Activated CD8-positive, alpha-beta T cell treated with anti-CD3 and anti-CD28 coated beads for 36 hours (primary cell): ENCODE measurements at regions not wholly inside any gene's neighbourhood (a gene's known extent, or its start where the extent isn't known, plus 50 kb on each side); places are given as distances from the start of the nearest gene placed in this dataset.

Source experiments
- ATAC-seq: fragments of 200-7000 bp; cut with Tn5 transposase; one replicate; pipeline ENCODE4 v1.10.0; 2021; ENCODE audit warnings: mild to moderate bottlenecking, moderate library complexity
- CTCF ChIA-PET: fragments of 350-600 bp; sonication (Branson Sonifier 250); formaldehyde crosslinking; loops from one replicate; lab custom pipeline; 2021; ENCODE audit warnings: antibody characterized with exemption; lab: Charles Lee
- POLR2A ChIA-PET: fragments of 350-600 bp; sonication (Branson Sonifier 250); formaldehyde crosslinking; loops from one replicate; lab custom pipeline; 2021; ENCODE audit warnings: antibody characterized with exemption; lab: Charles Lee
- DNase-seq: peaks from one replicate; pipeline ENCODE4 v3.0.0-alpha.2; 2020
- H3K27ac Mint-ChIP-seq: one replicate; pipeline ENCODE4 v1.8.0; 2021; ENCODE audit warnings: mild to moderate bottlenecking, mixed read lengths
- H3K27me3 Mint-ChIP-seq: one replicate; pipeline ENCODE4 v1.8.0; 2021; ENCODE audit warnings: mixed read lengths
- H3K36me3 Mint-ChIP-seq: one replicate; pipeline ENCODE4 v1.8.0; 2021; ENCODE audit warnings: low read depth, mixed read lengths
- H3K4me1 Mint-ChIP-seq: one replicate; pipeline ENCODE4 v1.8.0; 2021; ENCODE audit warnings: low read depth, mixed read lengths
- H3K4me3 Mint-ChIP-seq: one replicate; pipeline ENCODE4 v1.8.0; 2021; ENCODE audit warnings: mild to moderate bottlenecking, moderate library complexity, mixed read lengths
- H3K9me3 Mint-ChIP-seq: one replicate; pipeline ENCODE4 v1.8.0; 2021; ENCODE audit warnings: mixed read lengths
- CTCF ChIP-seq: fragments of 200-600 bp; IDR thresholded peaks from one replicate; pipeline ENCODE4 v1.8.0; 2022; ENCODE audit warnings: antibody characterized with exemption, mild to moderate bottlenecking
- intact Hi-C: fragments of 100-400 bp; cut with micrococcal nuclease; formaldehyde crosslinking; loops from one replicate; pipeline ENCODE4 v1.10.0; 2022

- ChIA-PET CTCF (no interaction called here), POLR2A (no interaction called here)
- Mint-ChIP-seq H3K27me3 (no peaks in the 10 kb centered on the region), H3K36me3 (no peaks in the 10 kb centered on the region), H3K27ac (no peak overlapping the region), H3K4me3 (no peak overlapping the region), H3K9me3 (no peaks in the 10 kb centered on the region), H3K4me1 (no peaks in the 10 kb centered on the region)
- no peak for TF ChIP-seq CTCF
- DNase-seq (no peak), ATAC-seq (no peak)
- intact Hi-C loops = no loop called here
These were observed 438.7 kb upstream of the ARGLU1 start for GRCh38 chr13:107006661-107007060.

- CTCF ChIA-PET = no interaction called here
These were observed 437.6 kb upstream of the ARGLU1 start for GRCh38 chr13:107005577-107005976.

GRCh38 chr13:107003911-107004310 lies 436.0 kb upstream of the ARGLU1 start:
- H3K9me3 Mint-ChIP-seq = no peaks in the 10 kb centered on the region
- no peak for ATAC-seq
- CTCF ChIA-PET = no interaction called here

More at GRCh38 chr13:107005577-107005976, 437.6 kb upstream of the ARGLU1 start:
- intact Hi-C loops = no loop called here
- Mint-ChIP-seq H3K4me3 (no peak overlapping the region), H3K9me3 (no peaks in the 10 kb centered on the region), H3K4me1 (no peaks in the 10 kb centered on the region), H3K27me3 (no peaks in the 10 kb centered on the region), H3K36me3 (no peaks in the 10 kb centered on the region), H3K27ac (no peak overlapping the region)
- TF ChIP-seq CTCF = no peak
- POLR2A ChIA-PET = no interaction called here
- ATAC-seq (no peak), DNase-seq (no peak)

GRCh38 chr13:106998664-106999063 lies 430.7 kb upstream of the ARGLU1 start:
- Mint-ChIP-seq H3K9me3 (no peaks in the 10 kb centered on the region), H3K4me1 (no peaks in the 10 kb centered on the region), H3K27me3 (no peaks in the 10 kb centered on the region), H3K27ac (no peak overlapping the region), H3K4me3 (no peak overlapping the region), H3K36me3 (no peaks in the 10 kb centered on the region)
- POLR2A ChIA-PET = no interaction called here
- DNase-seq (no peak), ATAC-seq (no peak)
- CTCF ChIA-PET = no interaction called here
- intact Hi-C loops = no loop called here
- no peak for TF ChIP-seq CTCF

More at GRCh38 chr13:107003911-107004310, 436.0 kb upstream of the ARGLU1 start:
- DNase-seq = no peak
- no peaks in the 10 kb centered on the region for H3K27me3 Mint-ChIP-seq
- TF ChIP-seq CTCF = no peak
- no peak overlapping the region for H3K4me3 Mint-ChIP-seq
- intact Hi-C loops = no loop called here
- H3K27ac Mint-ChIP-seq = no peak overlapping the region
- POLR2A ChIA-PET = no interaction called here
- H3K4me1 Mint-ChIP-seq = no peaks in the 10 kb centered on the region
- no peaks in the 10 kb centered on the region for H3K36me3 Mint-ChIP-seq

GRCh38 chr13:106997696-106998095 lies 429.8 kb upstream of the ARGLU1 start:
- no peak for TF ChIP-seq CTCF
- intact Hi-C loops = no loop called here
- H3K4me3 Mint-ChIP-seq = no peak overlapping the region
- H3K36me3 Mint-ChIP-seq = no peaks in the 10 kb centered on the region
- ChIA-PET CTCF (no interaction called here), POLR2A (no interaction called here)
- H3K27ac Mint-ChIP-seq = no peak overlapping the region
- H3K4me1 Mint-ChIP-seq = no peaks in the 10 kb centered on the region
- H3K9me3 Mint-ChIP-seq = no peaks in the 10 kb centered on the region
- ATAC-seq (no peak), DNase-seq (no peak)
- no peaks in the 10 kb centered on the region for H3K27me3 Mint-ChIP-seq
